ENCODE measurements at regions not wholly inside any gene's neighbourhood (a gene's known extent, or its start where the extent isn't known, plus 50 kb on each side); places are given as distances from the start of the nearest gene placed in this dataset.

DNA sequence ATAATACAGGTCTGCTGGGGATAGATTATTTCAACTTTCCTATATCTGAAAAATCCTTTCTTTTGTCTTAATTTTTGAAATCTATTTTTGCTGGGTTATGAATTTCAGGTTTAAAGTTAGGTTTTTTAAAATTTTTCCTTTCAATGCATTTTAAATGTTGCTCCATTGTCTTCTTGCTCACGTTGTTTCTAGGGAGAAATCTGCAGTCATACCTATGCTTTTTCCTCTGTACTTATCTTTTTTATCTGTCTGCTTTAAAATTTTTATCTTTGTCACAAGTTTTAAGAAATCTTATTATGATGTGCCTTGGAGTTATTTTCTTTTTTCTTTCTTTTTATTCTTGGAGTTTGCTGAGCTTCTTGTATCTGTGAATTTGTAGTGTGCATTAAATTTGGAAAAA lies 412.0 kb upstream of the KIF2A start:
- DNase-seq (no peak), ATAC-seq (no peak)
- POLR2A ChIA-PET: no interaction called here
- Mint-ChIP-seq H3K9me3 (ENCODE audit: insufficient read depth) (peaks cover 3% of the 10 kb centered on the region), H3K4me3 (no peak overlapping the region), H3K4me1 (ENCODE audit: low read depth) (no peaks in the 10 kb centered on the region), H3K36me3 (ENCODE audit: low read depth) (no peaks in the 10 kb centered on the region), H3K27ac (no peak overlapping the region), H3K27me3 (ENCODE audit: low read depth) (no peaks in the 10 kb centered on the region)
- CTCF ChIA-PET: no interaction called here

DNA sequence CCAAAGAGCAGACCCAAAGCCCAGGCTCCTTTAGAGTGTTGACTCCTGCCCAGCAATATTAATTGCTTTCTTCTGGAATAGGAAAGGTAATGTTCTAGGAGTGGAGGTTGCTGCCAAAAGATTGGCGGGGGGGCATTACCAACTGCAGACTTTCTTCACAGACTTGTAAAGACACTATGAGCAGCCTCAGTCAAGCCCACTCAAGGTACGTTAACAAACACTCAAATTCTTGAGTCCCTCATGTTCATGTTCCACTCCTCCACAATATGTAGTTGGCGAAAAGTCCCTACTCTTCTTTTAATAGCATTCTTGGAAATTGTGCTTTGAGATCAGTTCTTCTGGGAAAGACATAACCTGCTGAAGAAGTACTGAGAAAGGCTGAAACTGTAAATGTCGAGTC lies 409.2 kb upstream of the KIF2A start:
- H3K27me3 Mint-ChIP-seq (ENCODE audit: low read depth): no peaks in the 10 kb centered on the region
- POLR2A ChIA-PET: no interaction called here
- CTCF ChIA-PET: no interaction called here

DNA sequence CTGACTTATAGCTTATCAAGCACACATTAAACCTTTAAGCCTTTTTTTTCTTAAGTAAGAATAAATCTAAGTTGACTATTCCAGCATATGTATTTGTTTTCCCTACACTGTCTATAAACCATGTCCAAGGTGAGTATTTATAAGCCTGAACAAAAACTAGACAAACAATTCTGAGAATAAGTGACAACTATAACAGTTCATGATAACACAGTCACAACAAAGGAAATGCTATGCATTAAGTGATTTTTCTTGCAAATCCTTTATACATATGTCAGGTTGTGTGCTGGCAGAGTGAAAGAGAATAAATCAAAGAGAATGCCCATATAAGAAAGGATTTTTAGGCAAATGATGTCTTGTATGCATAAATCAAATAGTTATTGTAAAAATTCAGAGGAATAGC lies 408.8 kb upstream of the KIF2A start:
- H3K4me1 Mint-ChIP-seq (ENCODE audit: low read depth): no peaks in the 10 kb centered on the region
- H3K27me3 Mint-ChIP-seq (ENCODE audit: low read depth): no peaks in the 10 kb centered on the region
- ChIA-PET POLR2A (no interaction called here), CTCF (no interaction called here)
- no peaks in the 10 kb centered on the region for H3K36me3 Mint-ChIP-seq (ENCODE audit: low read depth)
- H3K27ac Mint-ChIP-seq: no peak overlapping the region
- H3K9me3 Mint-ChIP-seq (ENCODE audit: insufficient read depth): peaks cover 3% of the 10 kb centered on the region
- ATAC-seq: no peak
- H3K4me3 Mint-ChIP-seq: no peak overlapping the region
- no peak for DNase-seq

More for the DNA sequence above, 409.2 kb upstream of the KIF2A start:
- no peak overlapping the region for H3K27ac Mint-ChIP-seq
- no peaks in the 10 kb centered on the region for H3K4me1 Mint-ChIP-seq (ENCODE audit: low read depth)
- no peak for DNase-seq
- no peak for ATAC-seq
- H3K4me3 Mint-ChIP-seq: no peak overlapping the region
- peaks cover 3% of the 10 kb centered on the region for H3K9me3 Mint-ChIP-seq (ENCODE audit: insufficient read depth)
- no peaks in the 10 kb centered on the region for H3K36me3 Mint-ChIP-seq (ENCODE audit: low read depth)

DNA sequence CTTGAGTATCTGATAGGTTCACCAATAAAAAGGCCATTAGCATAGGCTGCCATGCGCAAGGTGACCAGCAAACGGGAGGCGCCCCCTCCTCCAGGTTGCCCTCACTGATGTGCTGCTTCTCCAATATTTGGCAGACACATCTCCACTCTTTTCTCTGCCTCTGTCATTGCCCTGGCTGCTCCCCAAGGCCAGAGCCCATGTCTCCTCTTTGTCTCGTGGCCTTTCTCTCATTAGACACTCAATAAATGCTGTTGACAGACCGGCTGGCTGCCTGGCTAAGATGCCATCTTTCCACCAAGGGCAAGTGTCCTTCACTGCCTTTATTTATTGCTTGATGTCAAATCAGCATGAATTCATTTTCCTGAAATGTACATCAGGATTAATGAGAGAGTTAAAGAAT lies 404.0 kb upstream of the KIF2A start:
- Mint-ChIP-seq H3K4me1 (ENCODE audit: low read depth) (no peaks in the 10 kb centered on the region), H3K27ac (no peak overlapping the region), H3K36me3 (ENCODE audit: low read depth) (no peaks in the 10 kb centered on the region), H3K4me3 (no peak overlapping the region), H3K27me3 (ENCODE audit: low read depth) (no peaks in the 10 kb centered on the region), H3K9me3 (ENCODE audit: insufficient read depth) (no peaks in the 10 kb centered on the region)
- ChIA-PET POLR2A (no interaction called here), CTCF (no interaction called here)
- DNase-seq (no peak), ATAC-seq (no peak)

DNA sequence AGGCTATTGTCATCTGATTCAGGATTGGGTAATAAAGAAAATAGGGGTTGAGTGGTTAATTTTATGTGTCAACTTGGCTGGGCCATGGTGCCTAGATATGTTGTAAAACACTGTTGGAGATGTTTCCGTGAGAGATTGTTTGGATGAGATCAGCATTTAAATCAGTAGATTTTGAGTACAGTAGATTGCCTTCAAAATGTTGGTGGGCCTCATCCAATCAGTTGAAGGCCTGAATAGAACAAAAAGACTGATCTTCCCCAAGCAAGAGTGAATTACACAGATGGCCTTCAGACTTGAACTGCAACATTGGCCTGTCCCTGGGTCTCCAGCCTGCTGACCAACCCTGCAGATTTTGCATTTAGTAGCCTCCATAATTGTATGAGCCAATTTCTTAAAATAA lies 401.3 kb upstream of the KIF2A start:
- CTCF ChIA-PET: no interaction called here
- ATAC-seq: no peak
- H3K36me3 Mint-ChIP-seq (ENCODE audit: low read depth): no peaks in the 10 kb centered on the region
- no peak overlapping the region for H3K4me3 Mint-ChIP-seq
- POLR2A ChIA-PET: no interaction called here
- no peaks in the 10 kb centered on the region for H3K27me3 Mint-ChIP-seq (ENCODE audit: low read depth)
- no peak overlapping the region for H3K27ac Mint-ChIP-seq
- no peaks in the 10 kb centered on the region for H3K9me3 Mint-ChIP-seq (ENCODE audit: insufficient read depth)
- no peak for DNase-seq
- no peaks in the 10 kb centered on the region for H3K4me1 Mint-ChIP-seq (ENCODE audit: low read depth)

DNA sequence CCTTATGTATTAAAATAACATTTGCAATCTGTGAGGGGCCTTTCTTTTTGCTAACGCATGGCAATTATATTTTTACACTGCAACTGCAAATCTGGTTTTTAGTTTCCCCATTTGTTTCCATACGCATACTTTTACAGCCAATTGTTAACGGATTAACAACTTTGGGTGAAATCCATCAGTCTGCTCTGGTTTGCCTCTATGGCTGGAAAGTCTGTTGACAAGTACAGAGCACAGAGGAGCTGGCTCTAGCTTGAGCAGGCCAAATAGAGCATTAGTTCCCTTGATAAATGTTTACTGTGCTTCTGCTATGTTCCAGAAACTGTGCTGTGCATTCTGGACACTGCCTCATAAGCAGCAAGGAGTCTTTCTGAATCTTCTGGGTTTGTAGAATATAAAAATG lies 400.4 kb upstream of the KIF2A start:
- no peak overlapping the region for H3K27ac Mint-ChIP-seq
- H3K9me3 Mint-ChIP-seq (ENCODE audit: insufficient read depth): no peaks in the 10 kb centered on the region
- POLR2A ChIA-PET: no interaction called here
- ATAC-seq: no peak
- CTCF ChIA-PET: no interaction called here
- H3K4me3 Mint-ChIP-seq: no peak overlapping the region
- H3K36me3 Mint-ChIP-seq (ENCODE audit: low read depth): no peaks in the 10 kb centered on the region
- DNase-seq: no peak
- H3K27me3 Mint-ChIP-seq (ENCODE audit: low read depth): no peaks in the 10 kb centered on the region
- H3K4me1 Mint-ChIP-seq (ENCODE audit: low read depth): no peaks in the 10 kb centered on the region

DNA sequence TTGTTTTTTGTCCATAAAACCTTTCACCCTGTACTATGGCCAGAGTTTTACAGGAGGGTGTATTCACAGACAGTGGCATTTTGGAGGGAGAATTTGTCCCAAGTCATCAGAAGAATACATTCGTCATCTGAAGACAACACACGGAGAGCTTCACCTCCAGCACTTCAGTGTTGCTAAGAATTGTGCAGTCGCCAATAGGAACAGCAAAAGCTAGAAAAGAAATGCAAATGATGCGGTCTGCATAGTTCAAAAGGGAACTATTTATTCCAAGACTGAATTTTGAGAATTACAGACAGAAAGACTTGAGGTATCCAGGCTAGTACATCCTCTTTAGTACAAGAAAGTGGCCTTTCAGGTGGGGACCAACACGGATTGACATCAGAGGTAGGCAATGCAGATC lies 399.2 kb upstream of the KIF2A start:
- ATAC-seq (no peak), DNase-seq (no peak)
- Mint-ChIP-seq H3K4me1 (ENCODE audit: low read depth) (no peaks in the 10 kb centered on the region), H3K4me3 (no peak overlapping the region), H3K36me3 (ENCODE audit: low read depth) (no peaks in the 10 kb centered on the region), H3K9me3 (ENCODE audit: insufficient read depth) (no peaks in the 10 kb centered on the region), H3K27me3 (ENCODE audit: low read depth) (no peaks in the 10 kb centered on the region), H3K27ac (no peak overlapping the region)
- ChIA-PET CTCF (no interaction called here), POLR2A (no interaction called here)

DNA sequence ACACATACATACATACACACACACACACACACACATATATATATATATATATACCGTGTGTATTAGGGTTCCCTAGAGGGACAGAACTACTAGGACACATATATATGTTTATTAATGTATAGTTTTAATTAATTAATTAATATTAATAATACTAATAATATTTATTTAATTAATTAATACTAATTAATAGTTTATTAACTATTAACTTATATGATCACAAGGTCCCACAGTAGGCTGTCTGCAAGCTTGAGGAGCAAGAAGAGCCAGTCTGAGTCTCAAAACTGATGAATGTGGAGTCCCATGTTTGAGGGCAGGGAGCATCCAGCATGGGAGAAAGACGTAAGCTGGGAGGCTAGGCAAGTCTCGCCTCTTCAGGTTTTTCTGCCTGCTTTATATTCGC lies 398.0 kb upstream of the KIF2A start:
- ATAC-seq (no peak), DNase-seq (no peak)
- no peaks in the 10 kb centered on the region for H3K36me3 Mint-ChIP-seq (ENCODE audit: low read depth)
- H3K9me3 Mint-ChIP-seq (ENCODE audit: insufficient read depth): no peaks in the 10 kb centered on the region
- no peak overlapping the region for H3K4me3 Mint-ChIP-seq
- H3K27ac Mint-ChIP-seq: no peak overlapping the region
- ChIA-PET CTCF (no interaction called here), POLR2A (interaction anchor here (0.7 kb wide), 1 partner anchor 30 kb away, joined by 5 read pairs; no protein-coding TSS in a partner anchor)
- no peaks in the 10 kb centered on the region for H3K4me1 Mint-ChIP-seq (ENCODE audit: low read depth)
- H3K27me3 Mint-ChIP-seq (ENCODE audit: low read depth): no peaks in the 10 kb centered on the region

DNA sequence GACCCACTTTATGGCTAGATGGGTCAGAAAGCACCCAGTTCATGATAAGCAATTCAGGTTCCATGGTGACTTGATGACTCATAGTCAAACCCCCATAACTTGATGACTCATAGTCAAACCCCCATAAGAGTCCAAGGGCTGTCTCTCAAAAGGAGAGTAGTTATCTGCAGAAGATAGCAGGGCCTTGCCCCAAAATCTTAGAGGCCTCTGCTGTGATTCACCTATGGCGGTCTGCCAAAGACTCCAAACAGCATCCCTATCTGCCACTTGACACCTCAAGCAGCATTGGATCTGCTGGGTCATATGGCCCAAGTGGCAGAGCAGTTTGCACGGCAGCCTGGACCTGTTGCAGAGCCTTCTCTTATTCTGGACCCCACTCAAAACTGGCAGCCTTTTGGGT lies 395.2 kb upstream of the KIF2A start:
- Mint-ChIP-seq H3K4me3 (no peak overlapping the region), H3K27ac (no peak overlapping the region), H3K36me3 (ENCODE audit: low read depth) (no peaks in the 10 kb centered on the region), H3K4me1 (ENCODE audit: low read depth) (no peaks in the 10 kb centered on the region), H3K9me3 (ENCODE audit: insufficient read depth) (no peaks in the 10 kb centered on the region), H3K27me3 (ENCODE audit: low read depth) (no peaks in the 10 kb centered on the region)
- DNase-seq: no peak
- POLR2A ChIA-PET: no interaction called here
- no peak for ATAC-seq
- CTCF ChIA-PET: no interaction called here

DNA sequence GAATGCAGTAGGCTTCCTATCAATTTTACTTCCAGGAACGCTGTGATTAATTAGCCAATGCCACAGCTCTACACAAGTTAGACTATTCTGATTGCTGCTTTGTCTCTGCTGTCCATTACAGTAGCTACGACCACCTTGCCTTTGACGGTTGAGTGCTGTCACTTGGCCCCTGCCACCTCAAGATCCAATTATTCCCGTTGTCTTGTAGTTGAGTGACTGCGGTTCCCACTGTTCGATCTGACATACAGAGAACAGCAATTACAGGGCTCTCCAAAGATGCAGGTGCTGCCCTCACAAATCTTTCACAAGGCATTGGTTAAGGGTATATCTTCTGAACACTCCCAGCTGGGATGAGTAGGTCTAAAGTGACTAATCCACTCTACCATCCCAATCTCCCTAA lies 393.4 kb upstream of the KIF2A start:
- Mint-ChIP-seq H3K4me1 (ENCODE audit: low read depth) (no peaks in the 10 kb centered on the region), H3K27me3 (ENCODE audit: low read depth) (no peaks in the 10 kb centered on the region), H3K9me3 (ENCODE audit: insufficient read depth) (no peaks in the 10 kb centered on the region), H3K27ac (no peak overlapping the region), H3K4me3 (no peak overlapping the region), H3K36me3 (ENCODE audit: low read depth) (no peaks in the 10 kb centered on the region)
- CTCF ChIA-PET: no interaction called here
- POLR2A ChIA-PET: no interaction called here
- ATAC-seq (no peak), DNase-seq (no peak)

DNA sequence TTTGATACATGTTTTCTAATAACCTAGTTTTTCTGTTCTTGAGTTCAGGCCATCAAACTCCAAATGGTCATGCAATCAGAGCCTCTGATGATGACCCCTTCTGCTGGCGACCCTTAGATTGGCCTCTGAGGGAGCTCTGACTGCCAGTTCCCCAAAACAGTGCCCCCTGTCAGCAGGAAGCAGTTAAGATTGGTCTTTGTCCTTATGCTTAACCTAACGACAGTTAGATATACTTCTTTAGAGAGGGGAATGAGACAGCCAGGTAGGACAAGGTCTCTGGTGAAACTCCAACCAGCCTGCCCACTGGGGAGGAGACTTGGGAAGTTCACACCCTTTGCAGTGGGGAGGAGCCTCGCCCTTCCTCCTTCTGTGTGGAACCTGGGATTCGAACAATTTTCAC lies 390.4 kb upstream of the KIF2A start:
- POLR2A ChIA-PET: no interaction called here
- no peaks in the 10 kb centered on the region for H3K36me3 Mint-ChIP-seq (ENCODE audit: low read depth)
- CTCF ChIA-PET: no interaction called here
- H3K9me3 Mint-ChIP-seq (ENCODE audit: insufficient read depth): no peaks in the 10 kb centered on the region
- no peak overlapping the region for H3K4me3 Mint-ChIP-seq
- DNase-seq: no peak
- no peaks in the 10 kb centered on the region for H3K4me1 Mint-ChIP-seq (ENCODE audit: low read depth)
- no peak for ATAC-seq
- no peak overlapping the region for H3K27ac Mint-ChIP-seq
- no peaks in the 10 kb centered on the region for H3K27me3 Mint-ChIP-seq (ENCODE audit: low read depth)

DNA sequence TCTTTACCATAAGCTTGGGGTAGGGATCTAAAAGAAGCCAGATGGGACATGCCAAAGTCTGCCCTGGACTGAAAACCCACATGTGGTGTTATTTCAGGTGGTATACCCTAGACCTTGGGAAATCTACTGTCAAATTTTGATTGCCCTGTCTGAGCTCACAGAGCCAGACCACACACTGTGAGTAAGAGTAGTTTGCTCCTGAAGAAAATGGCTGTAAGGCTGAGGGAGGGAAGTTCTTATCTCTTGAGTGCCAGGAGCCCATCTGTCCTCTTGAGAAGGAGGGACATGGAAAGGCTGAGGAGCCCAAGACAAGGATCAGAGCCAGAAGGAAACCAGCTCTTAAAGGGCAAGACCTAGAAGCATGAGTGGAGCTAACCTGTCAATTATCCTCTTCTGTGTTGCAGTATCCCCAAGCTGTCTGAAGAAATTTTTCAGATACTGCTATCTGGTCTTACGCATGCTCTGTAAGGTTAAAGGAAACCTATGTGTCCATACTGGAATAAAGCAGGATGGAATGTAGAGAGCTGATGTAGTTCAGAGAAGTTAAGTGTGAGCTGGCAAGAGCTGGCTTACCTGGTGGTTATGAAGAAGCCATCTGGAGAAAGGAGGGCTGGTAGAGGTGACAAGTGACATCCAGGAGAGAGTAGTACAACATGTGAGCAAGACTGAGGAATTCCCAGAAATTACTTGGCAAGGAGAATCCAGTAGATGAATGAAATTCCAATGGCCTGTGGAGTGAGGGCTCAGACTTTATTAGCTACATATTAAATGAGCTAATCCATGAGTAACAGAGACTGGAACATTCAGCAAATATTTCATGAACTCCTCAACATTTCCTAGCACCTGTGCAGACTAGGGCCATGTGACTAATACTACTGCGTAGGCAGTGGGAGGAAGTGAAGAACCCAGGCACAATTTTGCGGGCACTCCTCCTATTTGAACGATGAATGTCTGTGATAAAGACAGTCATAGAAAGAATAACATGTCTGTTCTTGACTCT lies 389.1 kb upstream of the KIF2A start:
- Mint-ChIP-seq H3K27me3 (ENCODE audit: low read depth) (no peaks in the 10 kb centered on the region), H3K4me1 (ENCODE audit: low read depth) (no peaks in the 10 kb centered on the region), H3K27ac (no peak overlapping the region), H3K4me3 (no peak overlapping the region), H3K9me3 (ENCODE audit: insufficient read depth) (no peaks in the 10 kb centered on the region), H3K36me3 (ENCODE audit: low read depth) (no peaks in the 10 kb centered on the region)
- ATAC-seq: no peak
- CTCF ChIA-PET: interaction anchor here (0.6 kb wide), 1 partner anchor 953 kb away, joined by 3 read pairs; no protein-coding TSS in a partner anchor
- POLR2A ChIA-PET: no interaction called here
- DNase-seq: no peak

DNA sequence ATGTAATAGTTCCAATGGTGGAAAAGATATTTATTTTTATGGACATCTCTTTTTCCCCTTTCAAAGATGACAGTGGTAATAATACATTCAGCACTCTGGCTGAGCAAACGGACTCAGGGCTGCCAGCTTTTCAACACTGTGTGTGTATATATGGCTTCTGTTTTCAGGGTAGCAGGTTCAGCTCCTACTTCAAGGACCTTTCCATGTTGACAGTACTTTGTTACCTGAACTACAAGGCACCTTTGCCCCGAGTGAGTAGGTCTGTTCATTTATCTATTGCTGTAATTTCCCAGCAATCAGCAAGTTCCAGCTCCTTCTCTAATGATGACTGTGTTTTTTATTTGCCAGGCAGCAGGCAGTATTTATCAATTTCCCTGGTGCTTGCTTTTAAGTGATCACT lies 387.4 kb upstream of the KIF2A start:
- no peak for ATAC-seq
- Mint-ChIP-seq H3K4me3 (no peak overlapping the region), H3K4me1 (ENCODE audit: low read depth) (no peaks in the 10 kb centered on the region), H3K36me3 (ENCODE audit: low read depth) (no peaks in the 10 kb centered on the region), H3K27me3 (ENCODE audit: low read depth) (no peaks in the 10 kb centered on the region), H3K27ac (no peak overlapping the region), H3K9me3 (ENCODE audit: insufficient read depth) (no peaks in the 10 kb centered on the region)
- ChIA-PET POLR2A (no interaction called here), CTCF (no interaction called here)
- DNase-seq: no peak

Data from activated CD8-positive, alpha-beta T cell treated with anti-CD3 and anti-CD28 coated beads, Interleukin-2, amount 10 ng/mL, durations not matched to agents 7 days and 5 days (primary cell).